OCI-LY1 (cell line): ENCODE measurements at regions not wholly inside any gene's neighbourhood (a gene's known extent, or its start where the extent isn't known, plus 50 kb on each side); places are given as distances from the start of the nearest gene placed in this dataset.

Source experiments
- CTCF ChIP-seq: fragments of 200-600 bp; sonication (generic), shearing (Covaris generic); IDR thresholded peaks from 2 replicates; pipeline ENCODE4 v1.5.1; 2017; ENCODE audit warnings: mild to moderate bottlenecking, antibody characterized with exemption, low read length, moderate library complexity, mixed read lengths
- EZH2 ChIP-seq: fragments of 200-600 bp; sonication (generic), shearing (Covaris generic); IDR thresholded peaks from 2 replicates; pipeline ENCODE4 v1.8.0; 2017; ENCODE audit warnings: borderline replicate concordance, mixed run types, mild to moderate bottlenecking, antibody characterized with exemption, low read length, moderate library complexity, mixed read lengths

- TF ChIP-seq CTCF (no peak), EZH2 (no peak)
These were observed 183.1 kb downstream of the CYLD start for GRCh38 chr16:50924759-50925545.
